B cell (primary cell): ENCODE measurements at regions not wholly inside any gene's neighbourhood (a gene's known extent, or its start where the extent isn't known, plus 50 kb on each side); places are given as distances from the start of the nearest gene placed in this dataset.

ENCODE experiments used
- ATAC-seq: fragments of 200-7000 bp; cut with Tn5 transposase; one replicate; pipeline ENCODE4 v1.10.0; 2021; ENCODE audit warnings: low read depth, mild to moderate bottlenecking, moderate number of reproducible peaks, moderate library complexity
- CTCF ChIA-PET: fragments of 350-600 bp; sonication (Branson Sonifier 250); formaldehyde crosslinking; loops from one replicate; lab custom pipeline; 2021; ENCODE audit warnings: antibody characterized with exemption, inconsistent platforms; lab: Charles Lee
- POLR2A ChIA-PET: fragments of 350-600 bp; sonication (Branson Sonifier 250); formaldehyde crosslinking; loops from one replicate; lab custom pipeline; 2021; ENCODE audit warnings: antibody characterized with exemption; lab: Charles Lee
- DNase-seq: peaks from one replicate; pipeline ENCODE4 v3.0.0; 2013
- H2AFZ ChIP-seq: 2 replicates; pipeline ENCODE4 v1.6.1; 2012; ENCODE audit warnings: mild to moderate bottlenecking, low read depth, low read length; ENCODE audit not compliant: insufficient read depth, poor library complexity, severe bottlenecking
- H3K27ac ChIP-seq, 2 donors: 1 replicate in 1 of 2; 2 replicates in 1 of 2; pipeline ENCODE4 v1.5.1; 2012 to 2013; ENCODE audit warnings: low read length in 2 of 2, mild to moderate bottlenecking in 2 of 2, moderate library complexity in 1 of 2
- H3K27me3 ChIP-seq, 4 experiments: fragments of 200-600 bp in 1 of 4; sonication (generic) in 1 of 4; replicated peaks in 1 of 4; 1 replicate in 2 of 4; 2 replicates in 2 of 4; pipeline versions ENCODE4 v1.6.1 to v1.7.0; 2013 to 2016; ENCODE audit warnings: low read length in 3 of 4, mild to moderate bottlenecking in 2 of 4, mixed read lengths in 1 of 4, moderate library complexity in 1 of 4; ENCODE audit not compliant: insufficient read depth in 4 of 4, control insufficient read depth in 3 of 4; ENCODE audit errors: control extremely low read depth in 1 of 4
- H3K36me3 ChIP-seq, 2 experiments: replicated peaks in 1 of 2; 1 replicate in 1 of 2; 2 replicates in 1 of 2; pipeline versions ENCODE4 v1.6.1 to v1.7.1; 2013; ENCODE audit warnings: low read length in 1 of 2; ENCODE audit not compliant: insufficient read depth in 2 of 2, control insufficient read depth in 1 of 2; ENCODE audit errors: control extremely low read depth in 1 of 2, extremely low read depth in 1 of 2
- H3K4me1 ChIP-seq, 2 donors: fragments of 200-600 bp in 1 of 2; sonication (generic) in 1 of 2; 1 replicate in 1 of 2; 2 replicates in 1 of 2; pipeline versions ENCODE4 v1.5.1 to v1.6.1; 2013 to 2017; ENCODE audit warnings: low read length in 2 of 2; ENCODE audit not compliant: control insufficient read depth in 2 of 2, insufficient read depth in 2 of 2
- H3K4me2 ChIP-seq: replicated peaks from 2 replicates; pipeline ENCODE3; 2012; ENCODE audit warnings: mild to moderate bottlenecking, low read depth, low read length; ENCODE audit not compliant: poor library complexity, severe bottlenecking
- H3K4me3 ChIP-seq, 5 experiments: fragments of 200-600 bp in 1 of 5; sonication (generic) in 1 of 5; 1 replicate in 3 of 5; 2 replicates in 2 of 5; pipeline versions ENCODE4 v1.5.1 to v1.7.0; 2011 to 2016; ENCODE audit warnings: low read length in 4 of 5, mild to moderate bottlenecking in 4 of 5, low read depth in 2 of 5, control low read depth in 1 of 5, moderate library complexity in 1 of 5; ENCODE audit not compliant: insufficient read depth in 1 of 5; ENCODE audit errors: control extremely low read depth in 1 of 5, extremely low read depth in 1 of 5
- H3K79me2 ChIP-seq: fragments of 200-600 bp; sonication (generic); one replicate; pipeline ENCODE4 v1.6.0; 2016; ENCODE audit warnings: low read length; ENCODE audit not compliant: control insufficient read depth, insufficient read depth
- H3K9ac ChIP-seq: fragments of 200-600 bp; sonication (generic); 2 replicates; pipeline ENCODE4 v1.6.1; 2017; ENCODE audit warnings: mild to moderate bottlenecking, low read length, moderate library complexity
- H3K9me3 ChIP-seq, 3 donors: one replicate each; pipeline versions ENCODE4 v1.6.1 to v1.7.1; 2013; ENCODE audit warnings: low read length in 2 of 3; ENCODE audit not compliant: control insufficient read depth in 2 of 3, insufficient read depth in 1 of 3; ENCODE audit errors: control extremely low read depth in 1 of 3
- H4K20me1 ChIP-seq: 2 replicates; pipeline ENCODE4 v1.6.0; 2012; ENCODE audit warnings: mild to moderate bottlenecking, low read length; ENCODE audit not compliant: insufficient read depth, control insufficient read depth, poor library complexity, severe bottlenecking
- H3K27ac Mint-ChIP-seq: one replicate; pipeline ENCODE4 v1.8.0; 2021; ENCODE audit warnings: mixed read lengths
- H3K27me3 Mint-ChIP-seq: one replicate; pipeline ENCODE4 v1.8.0; 2021; ENCODE audit warnings: mixed read lengths
- H3K4me1 Mint-ChIP-seq: one replicate; pipeline ENCODE4 v1.8.0; 2021; ENCODE audit warnings: mixed read lengths
- H3K4me3 Mint-ChIP-seq: one replicate; pipeline ENCODE4 v1.8.0; 2021; ENCODE audit warnings: mixed read lengths
- H3K9me3 Mint-ChIP-seq: one replicate; pipeline ENCODE4 v1.8.0; 2022; ENCODE audit warnings: mixed read lengths; ENCODE audit not compliant: insufficient read depth
- CTCF ChIP-seq: fragments of 200-600 bp; IDR thresholded peaks from one replicate; pipeline ENCODE4 v1.8.0; 2022; ENCODE audit warnings: antibody characterized with exemption, mild to moderate bottlenecking
- EZH2 ChIP-seq: IDR thresholded peaks from 2 replicates; pipeline ENCODE4 v1.6.1; 2012; ENCODE audit warnings: borderline replicate concordance, low read depth, mild to moderate bottlenecking, moderate library complexity, low read length; ENCODE audit not compliant: insufficient read depth, poor library complexity, severe bottlenecking
- WGBS: methylation state at CpG from one replicate; pipeline ENCODE4 v1.1.5; 2013; ENCODE audit warnings: missing lambda C conversion rate; ENCODE audit not compliant: insufficient coverage; 5-methylcytosine and 5-hydroxymethylcytosine counted together
- intact Hi-C: fragments of 100-400 bp; cut with micrococcal nuclease; formaldehyde crosslinking; loops from one replicate; pipeline ENCODE4 v1.10.0; 2022

GRCh38 chr6:158911746-158912480 is 88.1 kb downstream of the RSPH3 start:
- TF ChIP-seq EZH2 = no peak
- Histone ChIP-seq H3K79me2 (peaks cover 5% of the 10 kb centered on the region), H2AFZ (peak overlapping the region; percentile 67), H3K4me2 (peak overlapping the region; percentile 77), H3K36me3 (no peaks in the 10 kb centered on the region), H3K9ac (peak overlapping the region; percentile 66), H3K4me1 (peaks cover 28 to 47% of the 10 kb centered on the region in 2 donors), H3K27me3 (no peaks in the 10 kb centered on the region), H4K20me1 (no peaks in the 10 kb centered on the region), H3K27ac (peak overlapping the region; percentile 88 to 93), H3K9me3 (peaks cover 0 to 3% (median 2%) of the 10 kb centered on the region in 3 donors), H3K4me3 (peak overlapping the region in 1 of 5 experiments; percentile 66)
- Mint-ChIP-seq H3K27me3 (no peaks in the 10 kb centered on the region), H3K27ac (peak overlapping the region; percentile 98), H3K4me1 (peaks cover 55% of the 10 kb centered on the region), H3K4me3 (peak overlapping the region; percentile 84), H3K9me3 (peaks cover 6% of the 10 kb centered on the region)
- POLR2A ChIA-PET = interaction anchor here (0.6 to 2.3 kb wide), 6 partner anchors 42 to 114 kb away, joined by 3 to 21 read pairs (median 8); partner anchors contain the start of gene EZR
- peak; percentile 40 for DNase-seq
- intact Hi-C loops = loop anchor here (2.0 to 5.0 kb wide), 2 partner anchors 45 to 93 kb away; partner anchors contain the start of gene EZR
- peak; percentile 34 for ATAC-seq
- CTCF ChIA-PET = interaction anchor here (0.6 to 3.0 kb wide), 8 partner anchors 11 to 209 kb away, joined by 3 to 24 read pairs (median 6); no protein-coding TSS in a partner anchor
- 38% methylated on average over 3 of the region's 5 CpGs for WGBS

GRCh38 chr6:158910484-158911440 is 89.2 kb downstream of the RSPH3 start:
- peak overlapping the region; percentile 88 to 93 for H3K27ac ChIP-seq
- peak overlapping the region; percentile 7 to 66 (median 43) for H3K4me3 ChIP-seq
- H3K9me3 ChIP-seq = peaks cover 0 to 9% (median 8%) of the 10 kb centered on the region in 3 donors
- ATAC-seq (peak; percentile 78), DNase-seq (peak; percentile 76)
- no peaks in the 10 kb centered on the region for H4K20me1 ChIP-seq
- ChIA-PET CTCF (interaction anchor here (0.8 to 3.0 kb wide), 11 partner anchors 12 to 121 kb away, joined by 3 to 24 read pairs (median 4); partner anchors contain the start of gene EZR), POLR2A (interaction anchor here (0.6 to 2.3 kb wide), 11 partner anchors 29 to 113 kb away, joined by 3 to 21 read pairs (median 6); partner anchors contain the start of gene EZR)
- peak overlapping the region; percentile 98 for H3K27ac Mint-ChIP-seq
- peaks cover 54% of the 10 kb centered on the region for H3K4me1 Mint-ChIP-seq
- H3K9me3 Mint-ChIP-seq = peaks cover 10% of the 10 kb centered on the region
- H3K4me1 ChIP-seq = peaks cover 28 to 47% of the 10 kb centered on the region in 2 donors
- no peaks in the 10 kb centered on the region for H3K27me3 Mint-ChIP-seq
- no peaks in the 10 kb centered on the region for H3K27me3 ChIP-seq
- H3K4me3 Mint-ChIP-seq = peak overlapping the region; percentile 84
- H3K79me2 ChIP-seq = peaks cover 5% of the 10 kb centered on the region
- TF ChIP-seq CTCF = no peak
- TF ChIP-seq EZH2 = no peak
- no peaks in the 10 kb centered on the region for H3K36me3 ChIP-seq
- intact Hi-C loops = loop anchor here (1.0 to 5.0 kb wide), 3 partner anchors 40 to 92 kb away; partner anchors contain the start of gene EZR
- 0% methylated on average over 3 of the region's 12 CpGs for WGBS
- peak overlapping the region; percentile 66 for H3K9ac ChIP-seq
- H2AFZ ChIP-seq = peak overlapping the region; percentile 67
- H3K4me2 ChIP-seq = peak overlapping the region; percentile 77
